ENCODE measurements at regions not wholly inside any gene's neighbourhood (a gene's known extent, or its start where the extent isn't known, plus 50 kb on each side); places are given as distances from the start of the nearest gene placed in this dataset.

GRCh38 chr2:37809525-37809924 is 115.6 kb upstream of the RMDN2 start:
- peak; percentile 46 for DNase-seq (ENCODE audit: low spot score)

GRCh38 chr2:37809931-37810570 is 115.0 kb upstream of the RMDN2 start:
- DNase-seq (ENCODE audit: low spot score) = no peak

GRCh38 chr2:37812414-37812813 is 112.7 kb upstream of the RMDN2 start:
- DNase-seq (ENCODE audit: low spot score) = peak; percentile 30

- no peak for DNase-seq (ENCODE audit: low spot score)
Observed at GRCh38 chr2:37812941-37813730, 112.0 kb upstream of the RMDN2 start.

- no peak for DNase-seq (ENCODE audit: low spot score)
Observed at GRCh38 chr2:37816036-37816435, 109.1 kb upstream of the RMDN2 start.

- DNase-seq (ENCODE audit: low spot score) = no peak
Observed at GRCh38 chr2:37816686-37817085, 108.4 kb upstream of the RMDN2 start.

GRCh38 chr2:37819186-37819585 is 105.9 kb upstream of the RMDN2 start:
- DNase-seq (ENCODE audit: low spot score) = peak; percentile 78

- DNase-seq (ENCODE audit: low spot score) = no peak
Observed at GRCh38 chr2:37820471-37820986, 104.6 kb upstream of the RMDN2 start.

GRCh38 chr2:37825586-37825985 is 99.5 kb upstream of the RMDN2 start:
- DNase-seq (ENCODE audit: low spot score) = no peak

GRCh38 chr2:37826611-37827010 is 98.5 kb upstream of the RMDN2 start:
- no peak for DNase-seq (ENCODE audit: low spot score)

GRCh38 chr2:37827455-37827854 is 97.6 kb upstream of the RMDN2 start:
- no peak for DNase-seq (ENCODE audit: low spot score)

GRCh38 chr2:37827911-37828511 is 97.1 kb upstream of the RMDN2 start:
- peak; percentile 51 for DNase-seq (ENCODE audit: low spot score)

- peak; percentile 87 for DNase-seq (ENCODE audit: low spot score)
Observed at GRCh38 chr2:37829202-37829601, 95.9 kb upstream of the RMDN2 start.

GRCh38 chr2:37829616-37830395 is 95.3 kb upstream of the RMDN2 start:
- no peak for DNase-seq (ENCODE audit: low spot score)

- DNase-seq (ENCODE audit: low spot score) = no peak
Observed at GRCh38 chr2:37830636-37831035, 94.5 kb upstream of the RMDN2 start.

- DNase-seq (ENCODE audit: low spot score) = no peak
Observed at GRCh38 chr2:37831081-37831780, 93.9 kb upstream of the RMDN2 start.

GRCh38 chr2:37832590-37833197 is 92.4 kb upstream of the RMDN2 start:
- DNase-seq (ENCODE audit: low spot score) = peak; percentile 82

GRCh38 chr2:37833423-37833822 is 91.7 kb upstream of the RMDN2 start:
- DNase-seq (ENCODE audit: low spot score) = no peak

GRCh38 chr2:37836270-37836669 is 88.8 kb upstream of the RMDN2 start:
- no peak for DNase-seq (ENCODE audit: low spot score)

- no peak for DNase-seq (ENCODE audit: low spot score)
Observed at GRCh38 chr2:37836711-37837110, 88.4 kb upstream of the RMDN2 start.

Data from GM03348 (cell line).